GM12878 (cell line): ENCODE measurements at regions not wholly inside any gene's neighbourhood (a gene's known extent, or its start where the extent isn't known, plus 50 kb on each side); places are given as distances from the start of the nearest gene placed in this dataset.

Source experiments
- ATAC-seq: fragments of 200-7000 bp; cut with Tn5 transposase; 3 replicates; pipeline ENCODE4 v1.9.1; 2020; ENCODE audit warnings: mild to moderate bottlenecking, moderate library complexity
- BruUV-seq: library from RNA; stranded (reverse); fragments of 400-500 nt; replicated peaks from 2 replicates; lab custom pipeline; 2021; lab: Mats Ljungman, UMichigan
- CTCF ChIA-PET: fragments of 300-600 bp; sonication (Branson Sonifier 250); formaldehyde crosslinking; extraction: SDS; loops from one replicate; lab custom pipeline; 2021; ENCODE audit warnings: inconsistent platforms; lab: Yijun Ruan, JAX
- POLR2A ChIA-PET: fragments of 350-600 bp; formaldehyde crosslinking; extraction: SDS; loops from one replicate; lab custom pipeline; 2021; ENCODE audit warnings: inconsistent platforms; lab: Charles Lee
- RAD21 ChIA-PET: fragments of 300-600 bp; sonication (Branson Sonifier 250); formaldehyde crosslinking; loops from one replicate; lab custom pipeline; 2023; ENCODE audit warnings: antibody characterized with exemption; ENCODE audit not compliant: unreplicated experiment; lab: Charles Lee
- SMC1A ChIA-PET: fragments of 300-600 bp; sonication (Branson Sonifier 250); formaldehyde crosslinking; loops from one replicate; lab custom pipeline; 2023; ENCODE audit not compliant: unreplicated experiment, uncharacterized antibody; lab: Charles Lee
- DNase-seq: peaks from one replicate; pipeline ENCODE4 v3.0.0-alpha.2; 2011; ENCODE audit warnings: low read depth, low spot score
- FAIRE-seq: peaks from 3 replicates; lab custom pipeline; 2011; peaks lifted over from hg19 to GRCh38; lab: Jason Lieb, UNC
- H2AFZ ChIP-seq: 2 replicates; pipeline ENCODE4 v1.6.0; 2011; ENCODE audit warnings: low read depth, low read length, control low read depth; ENCODE audit not compliant: control insufficient read depth
- H3K27ac ChIP-seq: 2 replicates; pipeline ENCODE4 v1.5.1; 2011; ENCODE audit warnings: control low read depth; ENCODE audit not compliant: control insufficient read depth, insufficient read depth
- H3K27me3 ChIP-seq, 2 experiments: replicated peaks in 1 of 2; 2 replicates each; pipeline versions ENCODE4 v1.6.0 to v1.6.1; 2011; ENCODE audit warnings: low read length in 1 of 2; ENCODE audit not compliant: control insufficient read depth in 2 of 2, insufficient read depth in 2 of 2
- H3K36me3 ChIP-seq, 2 experiments: 2 replicates each; pipeline ENCODE4 v1.5.1; 2011; ENCODE audit warnings: low read length in 1 of 2; ENCODE audit not compliant: control insufficient read depth in 2 of 2, insufficient read depth in 2 of 2
- H3K4me1 ChIP-seq: 2 replicates; pipeline ENCODE4 v1.6.1; 2011; ENCODE audit warnings: mild to moderate bottlenecking, low read length, moderate library complexity, mixed read lengths; ENCODE audit not compliant: control insufficient read depth, insufficient read depth
- H3K4me2 ChIP-seq: 2 replicates; pipeline ENCODE4 v1.6.0; 2011; ENCODE audit warnings: control low read depth; ENCODE audit not compliant: control insufficient read depth, insufficient read depth
- H3K4me3 ChIP-seq: fragments of 200-600 bp; sonication (generic); 2 replicates; pipeline ENCODE4 v1.5.1; 2016
- H3K79me2 ChIP-seq: 2 replicates; pipeline ENCODE4 v1.6.0; 2011; ENCODE audit warnings: low read length; ENCODE audit not compliant: control insufficient read depth, insufficient read depth
- H3K9ac ChIP-seq: 2 replicates; pipeline ENCODE4 v1.8.0; 2011; ENCODE audit warnings: low read length, control low read depth, mixed read lengths; ENCODE audit not compliant: control insufficient read depth, insufficient read depth
- H3K9me3 ChIP-seq: replicated peaks from 3 replicates; pipeline ENCODE4 v1.5.1; 2011; ENCODE audit warnings: mild to moderate bottlenecking, low read length; ENCODE audit not compliant: control insufficient read depth, insufficient read depth
- H4K20me1 ChIP-seq: 2 replicates; pipeline ENCODE4 v1.6.0; 2011; ENCODE audit not compliant: control insufficient read depth, insufficient read depth
- CEBPZ ChIP-seq: fragments of 150-350 bp; IDR thresholded peaks from 2 replicates; pipeline ENCODE4 v1.6.1; 2016; ENCODE audit warnings: low read depth, low read length
- ZNF274 ChIP-seq: IDR thresholded peaks from one replicate; pipeline ENCODE4 v1.8.0; 2011; ENCODE audit not compliant: insufficient read length, insufficient read depth
- WGBS: methylation state at CpG from one replicate; pipeline ENCODE4 v1.1.6; 2016; ENCODE audit warnings: low lambda C conversion rate; ENCODE audit not compliant: insufficient replicate concordance, insufficient coverage; ENCODE audit errors: missing lambda C conversion rate; 5-methylcytosine and 5-hydroxymethylcytosine counted together
- in situ Hi-C: fragments of 300-500 bp; cut with MboI; formaldehyde crosslinking; loops from 9 replicates; pipeline ENCODE4 v1.14.3; 2018; ENCODE audit warnings: mixed read lengths
- intact Hi-C: fragments of 100-400 bp; cut with micrococcal nuclease; formaldehyde crosslinking; loops from one replicate; pipeline ENCODE4 v1.14.2; 2022; ENCODE audit not compliant: unreplicated experiment

- H3K9me3 ChIP-seq = no peaks in the 10 kb centered on the region
- ChIA-PET CTCF (no interaction called here), RAD21 (no interaction called here), POLR2A (no interaction called here), SMC1A (interaction anchor here (0.7 to 1.1 kb wide), 2 partner anchors 21 to 50 kb away, joined by 3 to 4 read pairs; no protein-coding TSS in a partner anchor)
- WGBS = 21% methylated on average over 3 of the region's 3 CpGs
- FAIRE-seq (no peak), DNase-seq (no peak), ATAC-seq (no peak)
- in situ Hi-C loops (no loop called here), intact Hi-C loops (no loop called here)
- no peak overlapping the region for H2AFZ ChIP-seq
- H3K4me1 ChIP-seq = no peaks in the 10 kb centered on the region
- H3K36me3 ChIP-seq = no peaks in the 10 kb centered on the region
- H3K27ac ChIP-seq = no peak overlapping the region
- H3K4me3 ChIP-seq = no peak overlapping the region
- BruUV-seq = no TSS peak
- H4K20me1 ChIP-seq = no peaks in the 10 kb centered on the region
- H3K9ac ChIP-seq = no peak overlapping the region
- no peaks in the 10 kb centered on the region for H3K79me2 ChIP-seq
- H3K27me3 ChIP-seq = peaks cover 0 to 7% of the 10 kb centered on the region in 2 experiments; a peak in 1 of 4 replicates
- TF ChIP-seq CEBPZ (no peak), ZNF274 (no peak)
- no peak overlapping the region for H3K4me2 ChIP-seq
These were observed 102.7 kb downstream of the EVX1 start for GRCh38 chr7:27345164-27345887.
